ENCODE measurements at regions not wholly inside any gene's neighbourhood (a gene's known extent, or its start where the extent isn't known, plus 50 kb on each side); places are given as distances from the start of the nearest gene placed in this dataset.

DNA sequence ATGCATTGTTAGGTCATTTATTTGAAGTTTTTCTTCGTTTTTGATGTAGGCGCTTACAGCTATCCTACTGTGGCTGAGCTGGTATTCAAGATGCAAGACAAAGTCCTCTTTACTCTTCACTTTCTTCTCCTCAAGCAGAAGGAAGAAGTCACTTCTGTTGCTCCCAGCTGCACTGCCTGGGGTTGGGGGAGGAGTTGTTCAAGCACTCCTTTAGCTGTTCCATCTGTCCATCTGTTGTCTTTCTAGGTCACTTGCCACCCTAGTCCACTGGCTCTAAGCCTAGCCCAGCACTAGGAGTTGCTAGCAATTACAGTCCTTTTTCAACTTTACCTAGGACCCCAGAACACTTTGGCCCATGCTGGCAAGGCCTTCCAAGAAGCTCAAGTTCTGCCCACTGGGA, 200.6 kb upstream of the RBMS1 start:
- Histone ChIP-seq H3K27ac (ENCODE audit: insufficient read depth in 1 of 2, low read depth in 1 of 2, low read length in 2 of 2, poor library complexity in 1 of 2, severe bottlenecking in 2 of 2) (no peak overlapping the region), H3K4me3 (ENCODE audit: control insufficient read depth in 1 of 7, extremely low read depth in 1 of 7, insufficient read depth in 4 of 7, low read depth in 2 of 7, low read length in 6 of 7) (no peak overlapping the region), H3K27me3 (replicated peaks in 2 of 5; ENCODE audit: control insufficient read depth in 4 of 5, insufficient read depth in 5 of 5, low read length in 4 of 5) (peaks cover 0 to 3% (median 0%) of the 10 kb centered on the region in 5 experiments), H3K9me3 (ENCODE audit: control extremely low read depth in 1 of 5, control insufficient read depth in 4 of 5, insufficient read depth in 2 of 5, low read depth in 1 of 5, low read length in 4 of 5) (no peaks in the 10 kb centered on the region), H3K36me3 (ENCODE audit: control insufficient read depth in 4 of 4, insufficient read depth in 4 of 4, low read length in 3 of 4) (no peaks in the 10 kb centered on the region), H3K4me1 (ENCODE audit: control extremely low read depth in 1 of 4, control insufficient read depth in 4 of 4, insufficient read depth in 4 of 4, low read length in 3 of 4) (no peaks in the 10 kb centered on the region)
- ChIA-PET CTCF (no interaction called here), POLR2A (no interaction called here)
- no peak for DNase-seq
- WGBS (ENCODE audit: insufficient coverage), result 100% methylated on average over 2 of the region's 2 CpGs

DNA sequence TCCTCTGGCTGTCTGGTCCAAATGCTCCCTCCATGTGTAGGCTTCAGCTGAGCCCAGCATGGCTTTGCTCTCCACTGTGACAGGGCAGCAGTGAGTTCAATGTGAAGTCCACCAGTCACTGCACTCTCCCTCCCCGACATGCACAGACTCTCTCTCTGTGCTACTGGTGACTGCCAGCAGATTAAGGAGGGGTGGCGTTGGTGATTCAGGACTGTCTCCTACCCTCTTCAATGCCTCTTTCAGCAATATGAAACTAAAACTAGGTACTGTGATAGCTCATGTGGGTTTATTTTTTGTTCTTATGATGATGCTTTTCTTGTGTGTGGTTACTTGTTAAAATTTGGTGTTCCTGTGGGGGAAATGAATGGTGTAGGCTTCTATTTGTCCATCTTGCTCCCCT, 201.0 kb upstream of the RBMS1 start:
- CTCF ChIA-PET, result no interaction called here
- Histone ChIP-seq H3K27me3 (replicated peaks in 2 of 5; ENCODE audit: control insufficient read depth in 4 of 5, insufficient read depth in 5 of 5, low read length in 4 of 5) (peaks cover 0 to 3% (median 0%) of the 10 kb centered on the region in 5 experiments), H3K4me3 (ENCODE audit: control insufficient read depth in 1 of 7, extremely low read depth in 1 of 7, insufficient read depth in 4 of 7, low read depth in 2 of 7, low read length in 6 of 7) (no peak overlapping the region), H3K27ac (ENCODE audit: insufficient read depth in 1 of 2, low read depth in 1 of 2, low read length in 2 of 2, poor library complexity in 1 of 2, severe bottlenecking in 2 of 2) (no peak overlapping the region), H3K4me1 (ENCODE audit: control extremely low read depth in 1 of 4, control insufficient read depth in 4 of 4, insufficient read depth in 4 of 4, low read length in 3 of 4) (no peaks in the 10 kb centered on the region), H3K36me3 (ENCODE audit: control insufficient read depth in 4 of 4, insufficient read depth in 4 of 4, low read length in 3 of 4) (no peaks in the 10 kb centered on the region), H3K9me3 (ENCODE audit: control extremely low read depth in 1 of 5, control insufficient read depth in 4 of 5, insufficient read depth in 2 of 5, low read depth in 1 of 5, low read length in 4 of 5) (no peaks in the 10 kb centered on the region)
- DNase-seq, result no peak
- POLR2A ChIA-PET, result no interaction called here
- WGBS (ENCODE audit: insufficient coverage), result no CpG with 5 or more reads among the region's 2 CpGs

- H3K27me3 ChIP-seq (replicated peaks in 2 of 5; ENCODE audit: control insufficient read depth in 4 of 5, insufficient read depth in 5 of 5, low read length in 4 of 5), result peaks cover 0 to 3% (median 0%) of the 10 kb centered on the region in 5 experiments
- no peaks in the 10 kb centered on the region for H3K9me3 ChIP-seq (ENCODE audit: control extremely low read depth in 1 of 5, control insufficient read depth in 4 of 5, insufficient read depth in 2 of 5, low read depth in 1 of 5, low read length in 4 of 5)
- no peak for DNase-seq
- H3K4me1 ChIP-seq (ENCODE audit: control extremely low read depth in 1 of 4, control insufficient read depth in 4 of 4, insufficient read depth in 4 of 4, low read length in 3 of 4), result no peaks in the 10 kb centered on the region
- H3K36me3 ChIP-seq (ENCODE audit: control insufficient read depth in 4 of 4, insufficient read depth in 4 of 4, low read length in 3 of 4), result no peaks in the 10 kb centered on the region
- 100% methylated on average over 2 of the region's 3 CpGs for WGBS (ENCODE audit: insufficient coverage)
- no peak overlapping the region for H3K4me3 ChIP-seq (ENCODE audit: control insufficient read depth in 1 of 7, extremely low read depth in 1 of 7, insufficient read depth in 4 of 7, low read depth in 2 of 7, low read length in 6 of 7)
- ChIA-PET POLR2A (no interaction called here), CTCF (no interaction called here)
- no peak overlapping the region for H3K27ac ChIP-seq (ENCODE audit: insufficient read depth in 1 of 2, low read depth in 1 of 2, low read length in 2 of 2, poor library complexity in 1 of 2, severe bottlenecking in 2 of 2)
Measured at GRCh38 chr2:160695402-160696086, 201.9 kb upstream of the RBMS1 start.

- Histone ChIP-seq H3K4me3 (ENCODE audit: control insufficient read depth in 1 of 7, extremely low read depth in 1 of 7, insufficient read depth in 4 of 7, low read depth in 2 of 7, low read length in 6 of 7) (no peak overlapping the region), H3K4me1 (ENCODE audit: control extremely low read depth in 1 of 4, control insufficient read depth in 4 of 4, insufficient read depth in 4 of 4, low read length in 3 of 4) (no peaks in the 10 kb centered on the region), H3K9me3 (ENCODE audit: control extremely low read depth in 1 of 5, control insufficient read depth in 4 of 5, insufficient read depth in 2 of 5, low read depth in 1 of 5, low read length in 4 of 5) (no peaks in the 10 kb centered on the region), H3K27ac (ENCODE audit: insufficient read depth in 1 of 2, low read depth in 1 of 2, low read length in 2 of 2, poor library complexity in 1 of 2, severe bottlenecking in 2 of 2) (no peak overlapping the region), H3K27me3 (replicated peaks in 2 of 5; ENCODE audit: control insufficient read depth in 4 of 5, insufficient read depth in 5 of 5, low read length in 4 of 5) (peaks cover 0 to 3% (median 0%) of the 10 kb centered on the region in 5 experiments), H3K36me3 (ENCODE audit: control insufficient read depth in 4 of 4, insufficient read depth in 4 of 4, low read length in 3 of 4) (no peaks in the 10 kb centered on the region)
- ChIA-PET CTCF (no interaction called here), POLR2A (no interaction called here)
- DNase-seq, result no peak
- 100% methylated on average over 2 of the region's 2 CpGs for WGBS (ENCODE audit: insufficient coverage)
Measured at GRCh38 chr2:160696087-160696452, 202.5 kb upstream of the RBMS1 start.

DNA sequence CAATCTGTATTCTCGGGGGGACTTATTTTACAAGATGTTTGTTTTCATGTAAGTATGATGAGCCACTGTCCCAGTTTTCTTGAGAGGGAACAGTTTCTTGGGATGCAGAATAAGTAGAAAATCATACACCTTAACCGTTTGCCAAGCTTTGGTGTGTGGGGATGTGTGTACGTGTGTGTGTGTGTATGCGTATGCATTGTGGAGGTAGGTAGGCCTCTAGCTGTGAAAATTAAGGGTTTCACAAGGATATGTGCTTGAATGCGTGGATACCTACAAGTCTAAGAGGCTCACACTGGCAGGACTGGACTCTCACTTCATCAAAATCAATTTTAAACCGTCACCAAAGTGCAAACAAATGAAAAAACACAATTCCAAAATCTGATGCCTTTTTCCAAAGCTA, 204.2 kb upstream of the RBMS1 start:
- no peaks in the 10 kb centered on the region for H3K36me3 ChIP-seq (ENCODE audit: control insufficient read depth in 4 of 4, insufficient read depth in 4 of 4, low read length in 3 of 4)
- H3K27ac ChIP-seq (ENCODE audit: insufficient read depth in 1 of 2, low read depth in 1 of 2, low read length in 2 of 2, poor library complexity in 1 of 2, severe bottlenecking in 2 of 2), result no peak overlapping the region
- no peak overlapping the region for H3K4me3 ChIP-seq (ENCODE audit: control insufficient read depth in 1 of 7, extremely low read depth in 1 of 7, insufficient read depth in 4 of 7, low read depth in 2 of 7, low read length in 6 of 7)
- CTCF ChIA-PET, result no interaction called here
- no peaks in the 10 kb centered on the region for H3K4me1 ChIP-seq (ENCODE audit: control extremely low read depth in 1 of 4, control insufficient read depth in 4 of 4, insufficient read depth in 4 of 4, low read length in 3 of 4)
- WGBS (ENCODE audit: insufficient coverage), result 93% methylated on average over 5 of the region's 6 CpGs
- no peaks in the 10 kb centered on the region for H3K9me3 ChIP-seq (ENCODE audit: control extremely low read depth in 1 of 5, control insufficient read depth in 4 of 5, insufficient read depth in 2 of 5, low read depth in 1 of 5, low read length in 4 of 5)
- no peak for DNase-seq
- peaks cover 0 to 3% (median 0%) of the 10 kb centered on the region in 5 experiments for H3K27me3 ChIP-seq (replicated peaks in 2 of 5; ENCODE audit: control insufficient read depth in 4 of 5, insufficient read depth in 5 of 5, low read length in 4 of 5)
- POLR2A ChIA-PET, result interaction anchor here (0.7 kb wide), 1 partner anchor 76 kb away, joined by 9 read pairs; no protein-coding TSS in a partner anchor

DNA sequence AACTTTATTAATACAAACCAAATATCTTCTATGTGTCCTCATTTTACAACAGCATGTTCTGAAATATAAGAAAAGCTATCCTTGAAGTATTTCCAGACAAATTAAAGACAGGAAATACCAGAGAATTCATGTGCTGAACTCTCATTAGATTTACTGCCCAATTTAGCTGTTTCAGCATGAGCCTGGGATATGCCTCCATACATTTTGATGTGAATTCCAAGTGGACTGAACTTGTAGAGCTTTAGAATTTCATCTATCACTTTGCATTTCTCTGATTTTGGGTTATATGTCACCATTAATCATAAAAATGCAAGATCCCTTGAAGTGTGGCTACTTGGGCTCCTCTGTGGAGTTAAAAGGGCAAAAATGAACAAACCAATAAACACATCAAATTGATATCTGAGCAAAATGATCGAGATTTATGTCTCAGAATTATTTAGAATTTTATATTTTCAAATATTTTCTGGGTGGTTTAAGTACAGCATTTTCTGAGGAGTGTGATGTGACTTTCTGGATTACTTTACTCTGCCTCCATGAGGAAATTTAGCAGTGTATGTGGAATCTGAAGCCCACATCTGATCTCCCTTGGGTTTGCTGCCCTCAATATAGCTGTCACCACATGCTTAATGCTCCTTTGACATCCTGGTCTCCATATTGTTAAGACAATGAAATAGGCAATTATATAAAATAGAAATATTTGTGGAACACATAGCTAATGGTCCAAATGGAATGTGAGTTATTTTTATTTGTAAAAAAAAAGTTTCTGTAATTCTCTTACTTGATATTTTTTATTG, 206.6 kb upstream of the RBMS1 start:
- POLR2A ChIA-PET, result no interaction called here
- Histone ChIP-seq H3K4me1 (ENCODE audit: control extremely low read depth in 1 of 4, control insufficient read depth in 4 of 4, insufficient read depth in 4 of 4, low read length in 3 of 4) (peaks cover 7 to 11% (median 9%) of the 10 kb centered on the region in 4 experiments), H3K27ac (ENCODE audit: insufficient read depth in 1 of 2, low read depth in 1 of 2, low read length in 2 of 2, poor library complexity in 1 of 2, severe bottlenecking in 2 of 2) (no peak overlapping the region), H3K9me3 (ENCODE audit: control extremely low read depth in 1 of 5, control insufficient read depth in 4 of 5, insufficient read depth in 2 of 5, low read depth in 1 of 5, low read length in 4 of 5) (no peaks in the 10 kb centered on the region), H3K27me3 (replicated peaks in 2 of 5; ENCODE audit: control insufficient read depth in 4 of 5, insufficient read depth in 5 of 5, low read length in 4 of 5) (peaks cover 0 to 3% (median 0%) of the 10 kb centered on the region in 5 experiments), H3K4me3 (ENCODE audit: control insufficient read depth in 1 of 7, extremely low read depth in 1 of 7, insufficient read depth in 4 of 7, low read depth in 2 of 7, low read length in 6 of 7) (no peak overlapping the region), H3K36me3 (ENCODE audit: control insufficient read depth in 4 of 4, insufficient read depth in 4 of 4, low read length in 3 of 4) (no peaks in the 10 kb centered on the region)
- no CpG with 5 or more reads among the region's 1 CpG for WGBS (ENCODE audit: insufficient coverage)
- CTCF ChIA-PET, result interaction anchor here (0.6 to 1.3 kb wide), 3 partner anchors 9 to 261 kb away, joined by 3 to 6 read pairs (median 3); no protein-coding TSS in a partner anchor
- DNase-seq, result no peak

GRCh38 chr2:160701822-160702221, 208.2 kb upstream of the RBMS1 start:
- no peaks in the 10 kb centered on the region for H3K9me3 ChIP-seq (ENCODE audit: control extremely low read depth in 1 of 5, control insufficient read depth in 4 of 5, insufficient read depth in 2 of 5, low read depth in 1 of 5, low read length in 4 of 5)
- H3K27ac ChIP-seq (ENCODE audit: insufficient read depth in 1 of 2, low read depth in 1 of 2, low read length in 2 of 2, poor library complexity in 1 of 2, severe bottlenecking in 2 of 2), result no peak overlapping the region
- DNase-seq, result no peak
- H3K4me1 ChIP-seq (ENCODE audit: control extremely low read depth in 1 of 4, control insufficient read depth in 4 of 4, insufficient read depth in 4 of 4, low read length in 3 of 4), result peaks cover 7 to 11% (median 9%) of the 10 kb centered on the region in 4 experiments
- ChIA-PET CTCF (no interaction called here), POLR2A (no interaction called here)
- H3K27me3 ChIP-seq (replicated peaks in 2 of 5; ENCODE audit: control insufficient read depth in 4 of 5, insufficient read depth in 5 of 5, low read length in 4 of 5), result no peaks in the 10 kb centered on the region
- no peak overlapping the region for H3K4me3 ChIP-seq (ENCODE audit: control insufficient read depth in 1 of 7, extremely low read depth in 1 of 7, insufficient read depth in 4 of 7, low read depth in 2 of 7, low read length in 6 of 7)
- WGBS (ENCODE audit: insufficient coverage), result 100% methylated on average over 1 of the region's 3 CpGs
- H3K36me3 ChIP-seq (ENCODE audit: control insufficient read depth in 4 of 4, insufficient read depth in 4 of 4, low read length in 3 of 4), result no peaks in the 10 kb centered on the region

Measured in common myeloid progenitor, CD34-positive (primary cell).